WTC11 (cell line): ENCODE measurements at regions not wholly inside any gene's neighbourhood (a gene's known extent, or its start where the extent isn't known, plus 50 kb on each side); places are given as distances from the start of the nearest gene placed in this dataset.

Source experiments
- ESRRA ChIP-seq: sonication (generic); formaldehyde crosslinking; IDR thresholded peaks from 2 replicates; pipeline ENCODE4 v1.8.1; 2022; ENCODE audit warnings: mild to moderate bottlenecking, missing genetic modification reagents, borderline replicate concordance
- ETV6 ChIP-seq: sonication (generic); formaldehyde crosslinking; IDR thresholded peaks from 2 replicates; pipeline ENCODE4 v1.8.1; 2022; ENCODE audit warnings: mild to moderate bottlenecking, missing genetic modification reagents
- FOXJ3 ChIP-seq: sonication (generic); formaldehyde crosslinking; IDR thresholded peaks from 2 replicates; pipeline ENCODE4 v1.9.0; 2021; ENCODE audit warnings: missing genetic modification reagents, mild to moderate bottlenecking, borderline replicate concordance
- GABPB1 ChIP-seq: sonication (generic); formaldehyde crosslinking; IDR thresholded peaks from 2 replicates; pipeline ENCODE4 v1.8.1; 2023; ENCODE audit warnings: mild to moderate bottlenecking, missing genetic modification reagents
- SOX15 ChIP-seq: fragments of 250-450 bp; sonication (Bioruptor Pico); IDR thresholded peaks from 2 replicates; pipeline ENCODE4 v1.9.0; 2021; ENCODE audit warnings: mild to moderate bottlenecking
- TP53 ChIP-seq: sonication (generic); formaldehyde crosslinking; IDR thresholded peaks from 2 replicates; pipeline ENCODE4 v1.8.1; 2023; ENCODE audit warnings: mild to moderate bottlenecking, missing genetic modification reagents
- TF ChIP-seq, protein P1 (sequence below): fragments of 200-600 bp; IDR thresholded peaks from 2 replicates; pipeline ENCODE4 v1.8.0; 2022; ENCODE audit warnings: antibody characterized with exemption
- TF ChIP-seq, protein P2 (sequence below): sonication (generic); formaldehyde crosslinking; IDR thresholded peaks from 2 replicates; pipeline ENCODE4 v1.8.1; 2023; ENCODE audit warnings: mild to moderate bottlenecking, missing genetic modification reagents, moderate library complexity
- TF ChIP-seq, protein P3 (sequence below): sonication (generic); formaldehyde crosslinking; IDR thresholded peaks from 2 replicates; pipeline ENCODE4 v1.8.1; 2023; ENCODE audit warnings: mild to moderate bottlenecking, missing genetic modification reagents, moderate library complexity
- TF ChIP-seq, protein P4 (sequence below): sonication (generic); formaldehyde crosslinking; IDR thresholded peaks from 2 replicates; pipeline ENCODE4 v1.8.1; 2023; ENCODE audit warnings: mild to moderate bottlenecking, missing genetic modification reagents

DNA sequence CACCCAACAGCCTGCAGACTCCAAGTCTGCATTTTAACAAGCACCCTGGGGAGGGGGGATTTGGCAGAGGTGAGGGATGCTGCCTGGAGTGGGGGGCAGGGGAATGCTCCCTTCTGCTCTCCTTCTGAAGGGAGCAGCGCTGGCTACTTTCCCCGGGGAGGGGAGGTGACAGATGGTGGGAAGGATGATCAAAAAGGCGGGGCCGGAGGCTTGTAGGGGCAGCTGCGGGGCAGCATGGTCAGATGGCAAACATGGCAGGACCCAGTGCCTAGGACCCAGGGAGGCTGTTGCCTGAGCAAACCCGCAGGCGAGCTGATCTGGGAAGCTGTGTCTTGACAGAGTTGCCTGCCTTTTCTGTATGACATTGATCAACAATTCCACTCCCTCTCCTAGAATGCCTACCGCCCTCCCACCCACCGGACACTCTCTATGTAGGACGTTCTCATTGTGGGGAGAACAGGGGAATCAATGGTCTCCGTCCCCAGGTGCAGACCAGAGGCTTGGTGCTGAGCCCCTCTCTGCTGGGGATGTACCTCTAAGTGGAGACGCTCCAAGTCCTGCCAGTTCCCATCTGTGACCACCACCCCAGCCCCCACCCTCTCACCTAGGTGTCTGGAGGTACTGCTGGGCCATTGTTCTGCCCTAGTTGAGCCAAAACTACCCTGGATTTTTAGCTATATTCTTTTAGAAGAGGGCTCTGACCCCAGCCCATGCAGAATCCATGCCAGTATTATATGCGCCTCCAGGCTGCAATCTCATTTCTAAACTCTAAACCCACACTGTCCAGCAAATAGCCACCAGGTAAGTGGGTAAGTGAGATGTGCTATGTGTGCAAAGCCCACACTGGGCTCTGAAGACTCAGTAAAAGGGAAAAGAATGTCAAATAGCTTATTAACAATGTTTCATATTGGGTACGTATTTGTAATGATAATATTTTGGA is 89.7 kb upstream of the SEC11C start:
- TF ChIP-seq TP53, result no peak
- TF ChIP-seq FOXJ3 (CRISPR knock-in tag), result no peak
- no peak for TF ChIP-seq GABPB1
- TF ChIP-seq, protein P1, sequence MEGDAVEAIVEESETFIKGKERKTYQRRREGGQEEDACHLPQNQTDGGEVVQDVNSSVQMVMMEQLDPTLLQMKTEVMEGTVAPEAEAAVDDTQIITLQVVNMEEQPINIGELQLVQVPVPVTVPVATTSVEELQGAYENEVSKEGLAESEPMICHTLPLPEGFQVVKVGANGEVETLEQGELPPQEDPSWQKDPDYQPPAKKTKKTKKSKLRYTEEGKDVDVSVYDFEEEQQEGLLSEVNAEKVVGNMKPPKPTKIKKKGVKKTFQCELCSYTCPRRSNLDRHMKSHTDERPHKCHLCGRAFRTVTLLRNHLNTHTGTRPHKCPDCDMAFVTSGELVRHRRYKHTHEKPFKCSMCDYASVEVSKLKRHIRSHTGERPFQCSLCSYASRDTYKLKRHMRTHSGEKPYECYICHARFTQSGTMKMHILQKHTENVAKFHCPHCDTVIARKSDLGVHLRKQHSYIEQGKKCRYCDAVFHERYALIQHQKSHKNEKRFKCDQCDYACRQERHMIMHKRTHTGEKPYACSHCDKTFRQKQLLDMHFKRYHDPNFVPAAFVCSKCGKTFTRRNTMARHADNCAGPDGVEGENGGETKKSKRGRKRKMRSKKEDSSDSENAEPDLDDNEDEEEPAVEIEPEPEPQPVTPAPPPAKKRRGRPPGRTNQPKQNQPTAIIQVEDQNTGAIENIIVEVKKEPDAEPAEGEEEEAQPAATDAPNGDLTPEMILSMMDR, result no peak
- TF ChIP-seq ESRRA (CRISPR knock-in tag), result no peak
- TF ChIP-seq, protein P2, sequence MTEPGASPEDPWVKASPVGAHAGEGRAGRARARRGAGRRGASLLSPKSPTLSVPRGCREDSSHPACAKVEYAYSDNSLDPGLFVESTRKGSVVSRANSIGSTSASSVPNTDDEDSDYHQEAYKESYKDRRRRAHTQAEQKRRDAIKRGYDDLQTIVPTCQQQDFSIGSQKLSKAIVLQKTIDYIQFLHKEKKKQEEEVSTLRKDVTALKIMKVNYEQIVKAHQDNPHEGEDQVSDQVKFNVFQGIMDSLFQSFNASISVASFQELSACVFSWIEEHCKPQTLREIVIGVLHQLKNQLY (CRISPR knock-in tag), result no peak
- TF ChIP-seq, protein P3, sequence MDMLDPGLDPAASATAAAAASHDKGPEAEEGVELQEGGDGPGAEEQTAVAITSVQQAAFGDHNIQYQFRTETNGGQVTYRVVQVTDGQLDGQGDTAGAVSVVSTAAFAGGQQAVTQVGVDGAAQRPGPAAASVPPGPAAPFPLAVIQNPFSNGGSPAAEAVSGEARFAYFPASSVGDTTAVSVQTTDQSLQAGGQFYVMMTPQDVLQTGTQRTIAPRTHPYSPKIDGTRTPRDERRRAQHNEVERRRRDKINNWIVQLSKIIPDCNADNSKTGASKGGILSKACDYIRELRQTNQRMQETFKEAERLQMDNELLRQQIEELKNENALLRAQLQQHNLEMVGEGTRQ (CRISPR knock-in tag), result no peak
- no peak for TF ChIP-seq SOX15 (CRISPR knock-in tag)
- no peak for TF ChIP-seq ETV6 (CRISPR knock-in tag)
- TF ChIP-seq, protein P4, sequence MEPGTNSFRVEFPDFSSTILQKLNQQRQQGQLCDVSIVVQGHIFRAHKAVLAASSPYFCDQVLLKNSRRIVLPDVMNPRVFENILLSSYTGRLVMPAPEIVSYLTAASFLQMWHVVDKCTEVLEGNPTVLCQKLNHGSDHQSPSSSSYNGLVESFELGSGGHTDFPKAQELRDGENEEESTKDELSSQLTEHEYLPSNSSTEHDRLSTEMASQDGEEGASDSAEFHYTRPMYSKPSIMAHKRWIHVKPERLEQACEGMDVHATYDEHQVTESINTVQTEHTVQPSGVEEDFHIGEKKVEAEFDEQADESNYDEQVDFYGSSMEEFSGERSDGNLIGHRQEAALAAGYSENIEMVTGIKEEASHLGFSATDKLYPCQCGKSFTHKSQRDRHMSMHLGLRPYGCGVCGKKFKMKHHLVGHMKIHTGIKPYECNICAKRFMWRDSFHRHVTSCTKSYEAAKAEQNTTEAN, result no peak
